HEK293T (cell line): ENCODE measurements at regions not wholly inside any gene's neighbourhood (a gene's known extent, or its start where the extent isn't known, plus 50 kb on each side); places are given as distances from the start of the nearest gene placed in this dataset.

Source experiments
- FOXK2 ChIP-seq: fragments of 450-650 bp; IDR thresholded peaks from 2 replicates; pipeline ENCODE4 v1.6.1; 2016; ENCODE audit warnings: mild to moderate bottlenecking
- FOXM1 ChIP-seq: fragments of 450-650 bp; IDR thresholded peaks from 2 replicates; pipeline ENCODE4 v1.6.1; 2017; ENCODE audit warnings: mild to moderate bottlenecking, borderline replicate concordance
- SP1 ChIP-seq: fragments of 450-650 bp; IDR thresholded peaks from 2 replicates; pipeline ENCODE4 v1.6.1; 2017
- SUZ12 ChIP-seq: fragments of 450-650 bp; IDR thresholded peaks from 2 replicates; pipeline ENCODE4 v1.6.1; 2016; ENCODE audit warnings: mild to moderate bottlenecking
- TARDBP ChIP-seq: fragments of 450-650 bp; IDR thresholded peaks from 2 replicates; pipeline ENCODE4 v1.6.1; 2016

DNA sequence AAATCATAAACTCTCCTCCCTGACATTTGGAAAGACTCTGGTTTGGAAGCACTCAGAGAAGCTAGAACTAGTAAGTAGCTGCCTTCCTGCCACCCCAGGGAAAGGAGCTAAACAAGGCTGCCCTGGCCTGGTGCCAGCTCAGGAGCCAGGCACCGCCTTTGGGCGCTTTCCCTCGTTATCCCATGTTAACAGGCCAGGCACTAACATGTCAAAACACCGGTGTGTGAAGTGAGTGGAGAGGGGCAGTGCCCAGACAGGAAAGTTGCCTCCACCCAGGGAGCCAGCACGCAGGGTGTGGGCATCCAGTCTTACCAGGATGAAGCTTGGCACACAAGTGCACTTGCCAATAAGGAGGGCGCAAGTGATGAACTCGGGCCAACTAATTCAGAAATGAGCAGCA is 346.8 kb downstream of the RRAGC start:
- TF ChIP-seq SP1, result no peak
- no peak for TF ChIP-seq FOXK2
- no peak for TF ChIP-seq FOXM1
- TF ChIP-seq TARDBP, result no peak
- no peak for TF ChIP-seq SUZ12
